DND-41 (cell line): ENCODE measurements at regions not wholly inside any gene's neighbourhood (a gene's known extent, or its start where the extent isn't known, plus 50 kb on each side); places are given as distances from the start of the nearest gene placed in this dataset.

ENCODE experiments used
- EZH2 ChIP-seq: IDR thresholded peaks from 3 replicates; pipeline ENCODE4 v1.6.1; 2012; ENCODE audit warnings: borderline replicate concordance, low read depth, mild to moderate bottlenecking, moderate library complexity, low read length, inconsistent platforms; ENCODE audit not compliant: severe bottlenecking
- TF ChIP-seq, protein P1 (sequence below): IDR thresholded peaks from 2 replicates; pipeline ENCODE4 v1.5.1; 2012; ENCODE audit warnings: borderline replicate concordance, low read length, moderate library complexity, mild to moderate bottlenecking; ENCODE audit not compliant: poor library complexity, severe bottlenecking; ENCODE audit errors: extremely low read depth

DNA sequence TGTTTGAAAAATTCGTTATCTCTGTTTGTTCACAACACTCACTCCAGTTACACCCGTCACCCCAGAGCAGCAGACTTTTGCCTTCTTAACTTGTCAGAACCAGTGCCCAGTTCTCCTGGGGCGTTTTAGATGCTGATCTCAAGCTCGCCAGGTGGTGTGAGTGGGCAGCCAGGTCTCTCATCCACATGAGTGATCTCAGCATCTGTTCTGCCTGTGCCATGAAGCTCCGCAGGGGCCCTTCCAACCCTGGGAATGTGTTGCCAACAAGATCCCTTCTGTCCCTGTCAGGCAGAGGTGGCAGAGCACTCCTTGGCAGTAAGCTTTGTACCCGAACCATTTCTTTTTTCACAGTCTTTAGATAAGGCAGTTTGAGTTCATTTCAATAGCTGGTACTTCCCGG, 896.5 kb downstream of the UQCRFS1 start:
- TF ChIP-seq, protein P1, sequence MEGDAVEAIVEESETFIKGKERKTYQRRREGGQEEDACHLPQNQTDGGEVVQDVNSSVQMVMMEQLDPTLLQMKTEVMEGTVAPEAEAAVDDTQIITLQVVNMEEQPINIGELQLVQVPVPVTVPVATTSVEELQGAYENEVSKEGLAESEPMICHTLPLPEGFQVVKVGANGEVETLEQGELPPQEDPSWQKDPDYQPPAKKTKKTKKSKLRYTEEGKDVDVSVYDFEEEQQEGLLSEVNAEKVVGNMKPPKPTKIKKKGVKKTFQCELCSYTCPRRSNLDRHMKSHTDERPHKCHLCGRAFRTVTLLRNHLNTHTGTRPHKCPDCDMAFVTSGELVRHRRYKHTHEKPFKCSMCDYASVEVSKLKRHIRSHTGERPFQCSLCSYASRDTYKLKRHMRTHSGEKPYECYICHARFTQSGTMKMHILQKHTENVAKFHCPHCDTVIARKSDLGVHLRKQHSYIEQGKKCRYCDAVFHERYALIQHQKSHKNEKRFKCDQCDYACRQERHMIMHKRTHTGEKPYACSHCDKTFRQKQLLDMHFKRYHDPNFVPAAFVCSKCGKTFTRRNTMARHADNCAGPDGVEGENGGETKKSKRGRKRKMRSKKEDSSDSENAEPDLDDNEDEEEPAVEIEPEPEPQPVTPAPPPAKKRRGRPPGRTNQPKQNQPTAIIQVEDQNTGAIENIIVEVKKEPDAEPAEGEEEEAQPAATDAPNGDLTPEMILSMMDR, result no peak
- TF ChIP-seq EZH2, result no peak
